H1 (cell line): ENCODE measurements at regions not wholly inside any gene's neighbourhood (a gene's known extent, or its start where the extent isn't known, plus 50 kb on each side); places are given as distances from the start of the nearest gene placed in this dataset.

Experiments used
- CTCF ChIA-PET: fragments of 300-600 bp; sonication (Branson Sonifier 250); formaldehyde crosslinking; loops from one replicate; lab custom pipeline; 2021; ENCODE audit not compliant: partially characterized antibody; lab: Charles Lee
- POLR2A ChIA-PET: fragments of 300-600 bp; sonication (Branson Sonifier 250); formaldehyde crosslinking; loops from one replicate; lab custom pipeline; 2021; ENCODE audit warnings: inconsistent platforms; ENCODE audit not compliant: partially characterized antibody; lab: Charles Lee
- DNase-seq, 2 experiments: peaks; one replicate each; pipeline versions ENCODE4 v3.0.0 to v3.0.0-alpha.2; 2010 to 2022; ENCODE audit warnings: low spot score in 2 of 2, low read depth in 1 of 2, mixed read lengths in 1 of 2
- FAIRE-seq: peaks from 2 replicates; lab custom pipeline; 2011; peaks lifted over from hg19 to GRCh38; lab: Jason Lieb, UNC
- H2AFZ ChIP-seq: 2 replicates; pipeline ENCODE4 v1.8.1; 2012; ENCODE audit warnings: low read length, inconsistent platforms
- H2AK5ac ChIP-seq: 2 replicates; pipeline ENCODE4 v1.6.1; 2013; ENCODE audit warnings: low read depth, low read length
- H2BK120ac ChIP-seq: replicated peaks from 2 replicates; pipeline ENCODE3; 2013; ENCODE audit warnings: low read depth, low read length, inconsistent platforms
- H2BK12ac ChIP-seq: 2 replicates; pipeline ENCODE4 v1.6.1; 2013; ENCODE audit warnings: low read depth, low read length
- H2BK15ac ChIP-seq: 2 replicates; pipeline ENCODE4 v1.6.1; 2013; ENCODE audit warnings: low read length
- H2BK20ac ChIP-seq: 2 replicates; pipeline ENCODE4 v1.6.1; 2013; ENCODE audit warnings: low read length
- H2BK5ac ChIP-seq: 2 replicates; pipeline ENCODE4 v1.6.1; 2013; ENCODE audit warnings: low read depth, low read length
- H3K14ac ChIP-seq: 2 replicates; pipeline ENCODE4 v1.6.1; 2013; ENCODE audit warnings: inconsistent platforms; ENCODE audit not compliant: insufficient read length
- H3K18ac ChIP-seq: 2 replicates; pipeline ENCODE4 v1.6.1; 2013; ENCODE audit warnings: low read length; ENCODE audit errors: extremely low read depth
- H3K23ac ChIP-seq: 2 replicates; pipeline ENCODE4 v1.6.1; 2013; ENCODE audit warnings: inconsistent platforms; ENCODE audit not compliant: insufficient read length
- H3K23me2 ChIP-seq: 2 replicates; pipeline ENCODE4 v1.6.1; 2013; ENCODE audit warnings: low read depth, low read length
- H3K27ac ChIP-seq: 2 replicates; pipeline ENCODE4 v1.6.1; 2011; ENCODE audit warnings: low read depth, low read length, inconsistent platforms
- H3K27me3 ChIP-seq, 4 experiments: replicated peaks in 1 of 4; 1 replicate in 1 of 4; 2 replicates in 3 of 4; pipeline versions ENCODE4 v1.6.1 to v1.8.1; 2011 to 2013; ENCODE audit warnings: low read length in 3 of 4, mild to moderate bottlenecking in 3 of 4, inconsistent platforms in 2 of 4, mixed read lengths in 2 of 4, moderate library complexity in 1 of 4; ENCODE audit not compliant: control insufficient read depth in 3 of 4, insufficient read depth in 3 of 4; ENCODE audit errors: extremely low read depth in 1 of 4
- H3K36me3 ChIP-seq, 4 experiments: 2 replicates each; pipeline versions ENCODE4 v1.6.1 to v1.8.1; 2011 to 2013; ENCODE audit warnings: mild to moderate bottlenecking in 4 of 4, low read length in 3 of 4, moderate library complexity in 2 of 4, control low read depth in 1 of 4, inconsistent platforms in 1 of 4; ENCODE audit not compliant: insufficient read depth in 4 of 4, control insufficient read depth in 2 of 4
- H3K4ac ChIP-seq: replicated peaks from 2 replicates; pipeline ENCODE3; 2013; ENCODE audit warnings: low read length, low read depth, mixed read lengths, inconsistent platforms; ENCODE audit not compliant: insufficient read length
- H3K4me1 ChIP-seq, 4 experiments: replicated peaks in 1 of 4; 1 replicate in 1 of 4; 2 replicates in 3 of 4; pipeline versions ENCODE4 v1.6.1 to v1.8.1; 2011 to 2013; ENCODE audit warnings: low read length in 3 of 4, inconsistent platforms in 2 of 4, mixed read lengths in 1 of 4; ENCODE audit not compliant: insufficient read depth in 4 of 4, control insufficient read depth in 3 of 4
- H3K4me2 ChIP-seq, 2 experiments: 2 replicates each; pipeline versions ENCODE4 v1.6.1 to v1.8.1; 2011 to 2013; ENCODE audit warnings: low read depth in 2 of 2, low read length in 2 of 2, control low read depth in 1 of 2, inconsistent platforms in 1 of 2, mild to moderate bottlenecking in 1 of 2; ENCODE audit not compliant: insufficient read depth in 1 of 2
- H3K4me3 ChIP-seq, 4 experiments: fragments of 200-600, 300-600 bp in 1 of 4; sonication (generic), shearing (Covaris generic), sonication (Bioruptor Twin) in 1 of 4; 2 replicates each; pipeline versions ENCODE4 v1.5.1 to v1.8.1; 2011 to 2016; ENCODE audit warnings: low read length in 4 of 4, low read depth in 3 of 4, control low read depth in 2 of 4, inconsistent platforms in 2 of 4, mild to moderate bottlenecking in 2 of 4, mixed read lengths in 1 of 4, moderate library complexity in 1 of 4; ENCODE audit not compliant: insufficient read depth in 2 of 4; ENCODE audit errors: extremely low read depth in 1 of 4
- H3K56ac ChIP-seq: replicated peaks from 2 replicates; pipeline ENCODE3; 2013; ENCODE audit warnings: low read depth, mild to moderate bottlenecking, mixed read lengths, low read length, inconsistent platforms; ENCODE audit not compliant: insufficient read length
- H3K79me1 ChIP-seq: 2 replicates; pipeline ENCODE4 v1.6.1; 2013; ENCODE audit warnings: low read depth, low read length, control low read depth
- H3K79me2 ChIP-seq, 2 experiments: 2 replicates each; pipeline versions ENCODE4 v1.6.1 to v1.8.1; 2012 to 2013; ENCODE audit warnings: low read length in 2 of 2, mild to moderate bottlenecking in 2 of 2, inconsistent platforms in 1 of 2; ENCODE audit not compliant: insufficient read depth in 2 of 2, control insufficient read depth in 1 of 2
- H3K9ac ChIP-seq, 4 experiments: replicated peaks in 1 of 4; 1 replicate in 1 of 4; 2 replicates in 3 of 4; pipeline versions ENCODE4 v1.6.1 to v1.8.1; 2011 to 2013; ENCODE audit warnings: low read depth in 3 of 4, low read length in 3 of 4, control low read depth in 2 of 4, mild to moderate bottlenecking in 2 of 4, moderate library complexity in 2 of 4, inconsistent platforms in 1 of 4; ENCODE audit errors: extremely low read depth in 1 of 4
- H3K9me3 ChIP-seq, 2 experiments: 2 replicates each; pipeline versions ENCODE4 v1.6.1 to v1.8.1; 2012 to 2013; ENCODE audit warnings: mild to moderate bottlenecking in 2 of 2, moderate library complexity in 2 of 2, control low read depth in 1 of 2, inconsistent platforms in 1 of 2, low read depth in 1 of 2, low read length in 1 of 2, mixed read lengths in 1 of 2; ENCODE audit not compliant: insufficient read depth in 2 of 2
- H4K20me1 ChIP-seq, 2 experiments: replicated peaks in 1 of 2; 2 replicates each; pipeline versions ENCODE3 to v1.8.1; 2011 to 2013; ENCODE audit warnings: inconsistent platforms in 2 of 2, low read length in 2 of 2, mild to moderate bottlenecking in 1 of 2; ENCODE audit not compliant: insufficient read depth in 2 of 2, control insufficient read depth in 1 of 2
- H4K5ac ChIP-seq: 2 replicates; pipeline ENCODE4 v1.6.1; 2013; ENCODE audit warnings: low read length, low read depth, mixed read lengths, inconsistent platforms; ENCODE audit not compliant: insufficient read length
- H4K8ac ChIP-seq: 2 replicates; pipeline ENCODE4 v1.8.0; 2013; ENCODE audit warnings: mild to moderate bottlenecking, moderate library complexity, low read length, inconsistent platforms; ENCODE audit not compliant: insufficient read depth; ENCODE audit errors: extremely low read depth
- H4K91ac ChIP-seq: replicated peaks from 2 replicates; pipeline ENCODE3; 2013; ENCODE audit warnings: low read length, mixed read lengths, inconsistent platforms; ENCODE audit not compliant: insufficient read length
- CBX8 ChIP-seq: fragments of 300-800, 300-1000 bp; sonication (generic); IDR thresholded peaks from 2 replicates; pipeline ENCODE4 v1.7.1; 2016; ENCODE audit warnings: low read depth, low read length, borderline replicate concordance
- CREB1 ChIP-seq: IDR thresholded peaks from 2 replicates; pipeline ENCODE4 v1.6.1; 2012; ENCODE audit warnings: inconsistent platforms
- HDAC2 ChIP-seq, 2 experiments: fragments of 300-600 bp in 1 of 2; sonication (generic) in 1 of 2; IDR thresholded peaks; 2 replicates each; pipeline ENCODE4 v1.6.1; 2011 to 2012; ENCODE audit warnings: low read depth in 2 of 2, low read length in 2 of 2, mild to moderate bottlenecking in 2 of 2, moderate library complexity in 2 of 2, borderline replicate concordance in 1 of 2, inconsistent platforms in 1 of 2
- WGBS, 2 experiments: shearing (Covaris generic) in 1 of 2; methylation state at CpG; one replicate each; pipeline versions ENCODE4 v1.1.6 to v1.1.7; 2013 to 2015; ENCODE audit warnings: low lambda C conversion rate in 2 of 2, mixed read lengths in 2 of 2, inconsistent platforms in 1 of 2, low coverage in 1 of 2, missing lambda C conversion rate in 1 of 2; ENCODE audit not compliant: insufficient replicate concordance in 2 of 2, insufficient coverage in 1 of 2, insufficient read length in 1 of 2; ENCODE audit errors: extremely low coverage in 1 of 2, missing lambda C conversion rate in 1 of 2; 5-methylcytosine and 5-hydroxymethylcytosine counted together

GRCh38 chr5:129384193-129384592 is 75.9 kb upstream of the ADAMTS19 start:
- H2BK20ac ChIP-seq, result no peak overlapping the region
- H3K79me1 ChIP-seq, result no peaks in the 10 kb centered on the region
- H2AFZ ChIP-seq, result no peak overlapping the region
- no peak overlapping the region for H2AK5ac ChIP-seq
- no peaks in the 10 kb centered on the region; a peak in 1 of 7 replicates for H3K4me1 ChIP-seq
- H4K5ac ChIP-seq, result no peak overlapping the region
- no peak overlapping the region for H3K4ac ChIP-seq
- H3K27me3 ChIP-seq, result no peaks in the 10 kb centered on the region
- H3K27ac ChIP-seq, result no peak overlapping the region
- no peaks in the 10 kb centered on the region for H3K36me3 ChIP-seq
- CTCF ChIA-PET, result no interaction called here
- H3K23ac ChIP-seq, result no peak overlapping the region
- H3K23me2 ChIP-seq, result no peaks in the 10 kb centered on the region
- POLR2A ChIA-PET, result interaction anchor here (1.9 kb wide), 1 partner anchor 77 kb away, joined by 6 read pairs; the partner anchor contains the start of gene ADAMTS19
- no peak overlapping the region for H2BK5ac ChIP-seq
- no peak for DNase-seq
- H3K4me2 ChIP-seq, result no peak overlapping the region
- no peaks in the 10 kb centered on the region for H4K20me1 ChIP-seq
- no peak overlapping the region for H2BK12ac ChIP-seq
- no peak for TF ChIP-seq CBX8
- TF ChIP-seq CREB1, result no peak
- TF ChIP-seq HDAC2 (IDR thresholded peaks at IDR 0.05; ENCODE audit: borderline replicate concordance in 1 of 2, low read depth in 2 of 2, low read length in 2 of 2), result no peak
- H3K79me2 ChIP-seq, result no peaks in the 10 kb centered on the region
- H3K9me3 ChIP-seq, result no peaks in the 10 kb centered on the region
- H3K18ac ChIP-seq, result no peak overlapping the region
- no peak overlapping the region for H4K8ac ChIP-seq
- 93% methylated on average over 4 of the region's 4 CpGs; no CpG with 5 or more reads in 1 of the 2 experiments for WGBS, 2 experiments
- no peak overlapping the region for H4K91ac ChIP-seq
- no peak overlapping the region for H3K9ac ChIP-seq
- no peak overlapping the region for H3K4me3 ChIP-seq
- no peak overlapping the region for H3K14ac ChIP-seq
- no peak overlapping the region for H3K56ac ChIP-seq
- FAIRE-seq, result no peak
- H2BK120ac ChIP-seq, result no peak overlapping the region
- no peak overlapping the region for H2BK15ac ChIP-seq
